ENCODE measurements at regions not wholly inside any gene's neighbourhood (a gene's known extent, or its start where the extent isn't known, plus 50 kb on each side); places are given as distances from the start of the nearest gene placed in this dataset.

DNA sequence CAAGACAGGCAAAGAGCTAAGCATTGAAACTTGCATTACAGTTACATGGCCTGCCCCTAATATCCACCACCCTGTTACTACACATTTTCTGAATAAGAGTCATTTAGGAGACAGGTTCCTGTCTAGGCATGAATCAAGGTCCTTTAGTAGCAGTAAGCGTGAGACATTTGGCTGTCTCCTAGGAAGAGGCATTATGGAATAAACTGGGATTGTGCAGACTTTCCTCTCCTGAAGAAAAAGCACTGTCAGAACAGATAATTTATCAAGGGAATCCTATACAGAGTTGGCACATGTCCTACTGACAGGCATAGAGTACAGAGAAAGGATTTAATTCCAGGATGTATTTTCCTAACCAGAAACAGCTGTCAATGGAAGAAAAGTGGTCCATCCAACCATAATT lies 111.9 kb downstream of the INHBA start:
- H3K36me3 ChIP-seq = no peaks in the 10 kb centered on the region

GRCh38 chr7:41588341-41588740 lies 114.5 kb downstream of the INHBA start:
- Histone ChIP-seq H3K27me3 (no peaks in the 10 kb centered on the region), H3K27ac (no peak overlapping the region), H3K4me3 (no peak overlapping the region), H3K36me3 (no peaks in the 10 kb centered on the region), H3K4me1 (no peaks in the 10 kb centered on the region), H3K9me3 (peaks cover 0 to 8% (median 0%) of the 10 kb centered on the region in 3 donors)
- no peak for ATAC-seq
- WGBS, 2 donors (ENCODE audit: low coverage in 1 of 2) = 89 to 94% methylated on average over 5 of the region's 5 CpGs
- TF ChIP-seq POLR2AphosphoS5 (IDR thresholded peaks at IDR 0.05) = no peak
- TF ChIP-seq CTCF (IDR thresholded peaks at IDR 0.05) = no peak
- no peak for TF ChIP-seq EP300 (IDR thresholded peaks at IDR 0.05)
- TF ChIP-seq POLR2A (IDR thresholded peaks at IDR 0.05) = no peak

More for the DNA sequence above, 111.9 kb downstream of the INHBA start:
- 100% methylated on average over 1 of the region's 1 CpG for WGBS, 2 donors (ENCODE audit: low coverage in 1 of 2)
- ATAC-seq = no peak
- Histone ChIP-seq H3K9me3 (peaks cover 0 to 10% (median 0%) of the 10 kb centered on the region in 3 donors), H3K4me1 (no peaks in the 10 kb centered on the region), H3K27ac (no peak overlapping the region), H3K27me3 (no peaks in the 10 kb centered on the region), H3K4me3 (no peak overlapping the region)
- TF ChIP-seq CTCF (IDR thresholded peaks at IDR 0.05) (no peak), POLR2A (IDR thresholded peaks at IDR 0.05) (no peak), POLR2AphosphoS5 (IDR thresholded peaks at IDR 0.05) (no peak), EP300 (IDR thresholded peaks at IDR 0.05) (no peak)

DNA sequence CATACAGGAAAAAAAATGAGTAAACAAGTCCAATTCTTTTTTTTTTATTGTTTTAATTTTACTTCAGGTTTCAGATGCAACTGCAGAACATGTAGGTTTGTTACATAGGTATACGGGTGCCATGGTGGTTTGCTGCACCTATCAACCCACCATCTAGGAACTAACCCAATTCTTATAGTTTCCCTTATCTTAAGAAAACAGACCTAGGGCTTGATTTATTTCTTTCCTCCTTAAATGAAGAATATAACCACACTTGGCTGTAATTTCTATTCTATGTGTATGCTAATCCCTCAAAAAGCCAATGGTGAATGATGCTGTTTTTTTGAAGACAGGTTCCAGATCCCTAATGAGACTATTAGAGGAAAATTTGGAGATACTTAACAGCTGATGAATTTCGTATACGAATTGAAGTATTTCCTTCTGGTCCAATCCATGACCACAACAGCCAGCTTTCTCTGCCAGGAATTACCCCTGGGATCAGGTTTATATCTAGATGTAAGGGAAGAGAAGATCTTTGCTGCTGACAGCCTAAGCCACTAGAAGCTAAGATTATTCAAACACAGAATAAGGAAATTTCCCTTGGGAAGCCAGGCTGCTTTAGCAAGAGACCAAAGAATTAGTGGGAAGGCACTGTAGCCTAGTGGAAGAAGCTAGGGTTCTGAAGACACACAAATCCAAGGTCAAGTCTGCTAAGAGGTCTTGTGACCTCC lies 115.8 kb downstream of the INHBA start:
- no peak for TF ChIP-seq EP300 (IDR thresholded peaks at IDR 0.05)
- no peak for TF ChIP-seq CTCF (IDR thresholded peaks at IDR 0.05)
- TF ChIP-seq POLR2AphosphoS5 (IDR thresholded peaks at IDR 0.05) = no peak
- TF ChIP-seq POLR2A (IDR thresholded peaks at IDR 0.05) = no peak
- Histone ChIP-seq H3K9me3 (peaks cover 0 to 6% (median 0%) of the 10 kb centered on the region in 3 donors), H3K36me3 (no peaks in the 10 kb centered on the region), H3K4me1 (no peaks in the 10 kb centered on the region), H3K27ac (no peak overlapping the region), H3K27me3 (no peaks in the 10 kb centered on the region), H3K4me3 (no peak overlapping the region)
- 70 to 82% methylated on average over 3 of the region's 3 CpGs for WGBS, 2 donors (ENCODE audit: low coverage in 1 of 2)
- ATAC-seq = no peak

DNA sequence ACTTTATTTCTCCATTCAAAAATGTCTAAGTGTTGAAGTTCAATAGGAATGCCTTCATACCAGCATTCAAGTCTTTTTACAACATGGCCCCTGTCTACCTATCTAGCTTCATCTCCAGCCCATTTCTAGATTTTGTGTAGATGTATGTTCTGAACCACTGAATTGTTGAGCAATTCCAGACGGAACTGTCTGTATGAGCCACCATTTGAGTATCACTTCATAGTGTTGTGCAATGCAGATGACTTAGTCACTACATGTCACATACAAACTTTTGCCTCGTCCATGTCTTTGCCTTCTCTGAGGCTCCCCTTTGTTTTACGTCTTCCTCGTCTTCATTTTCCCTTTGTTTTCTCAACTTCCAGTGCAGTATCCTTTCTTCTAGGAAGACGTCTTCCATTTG lies 118.1 kb downstream of the INHBA start:
- H3K27ac ChIP-seq = no peak overlapping the region
- 72 to 79% methylated on average over 5 of the region's 5 CpGs for WGBS, 2 donors (ENCODE audit: low coverage in 1 of 2)
- H3K27me3 ChIP-seq = no peaks in the 10 kb centered on the region
- no peaks in the 10 kb centered on the region for H3K4me1 ChIP-seq
- H3K36me3 ChIP-seq = no peaks in the 10 kb centered on the region
- no peak overlapping the region for H3K4me3 ChIP-seq
- H3K9me3 ChIP-seq = no peaks in the 10 kb centered on the region
- no peak for ATAC-seq
- TF ChIP-seq POLR2AphosphoS5 (IDR thresholded peaks at IDR 0.05) (no peak), EP300 (IDR thresholded peaks at IDR 0.05) (no peak), POLR2A (IDR thresholded peaks at IDR 0.05) (no peak), CTCF (IDR thresholded peaks at IDR 0.05) (no peak)

- ATAC-seq = no peak
- WGBS, 2 donors (ENCODE audit: low coverage in 1 of 2) = 67 to 86% methylated on average over 1 of the region's 1 CpG
These were observed 120.8 kb downstream of the INHBA start for GRCh38 chr7:41582116-41582515.

More at GRCh38 chr7:41582116-41582515, 120.8 kb downstream of the INHBA start:
- Histone ChIP-seq H3K4me1 (no peaks in the 10 kb centered on the region), H3K27ac (no peak overlapping the region), H3K9me3 (no peaks in the 10 kb centered on the region), H3K36me3 (no peaks in the 10 kb centered on the region), H3K4me3 (no peak overlapping the region), H3K27me3 (no peaks in the 10 kb centered on the region)
- TF ChIP-seq EP300 (IDR thresholded peaks at IDR 0.05) = no peak
- no peak for TF ChIP-seq POLR2A (IDR thresholded peaks at IDR 0.05)
- no peak for TF ChIP-seq CTCF (IDR thresholded peaks at IDR 0.05)
- TF ChIP-seq POLR2AphosphoS5 (IDR thresholded peaks at IDR 0.05) = no peak
